ENCODE measurements at regions not wholly inside any gene's neighbourhood (a gene's known extent, or its start where the extent isn't known, plus 50 kb on each side); places are given as distances from the start of the nearest gene placed in this dataset.
A peak's percentile ranks its signal among the peaks of the same experiment; 100 is the strongest.

GRCh38 chr5:149429839-149430721, 51.0 kb upstream of the IL17B start (continued):
- TF ChIP-seq, protein P1, sequence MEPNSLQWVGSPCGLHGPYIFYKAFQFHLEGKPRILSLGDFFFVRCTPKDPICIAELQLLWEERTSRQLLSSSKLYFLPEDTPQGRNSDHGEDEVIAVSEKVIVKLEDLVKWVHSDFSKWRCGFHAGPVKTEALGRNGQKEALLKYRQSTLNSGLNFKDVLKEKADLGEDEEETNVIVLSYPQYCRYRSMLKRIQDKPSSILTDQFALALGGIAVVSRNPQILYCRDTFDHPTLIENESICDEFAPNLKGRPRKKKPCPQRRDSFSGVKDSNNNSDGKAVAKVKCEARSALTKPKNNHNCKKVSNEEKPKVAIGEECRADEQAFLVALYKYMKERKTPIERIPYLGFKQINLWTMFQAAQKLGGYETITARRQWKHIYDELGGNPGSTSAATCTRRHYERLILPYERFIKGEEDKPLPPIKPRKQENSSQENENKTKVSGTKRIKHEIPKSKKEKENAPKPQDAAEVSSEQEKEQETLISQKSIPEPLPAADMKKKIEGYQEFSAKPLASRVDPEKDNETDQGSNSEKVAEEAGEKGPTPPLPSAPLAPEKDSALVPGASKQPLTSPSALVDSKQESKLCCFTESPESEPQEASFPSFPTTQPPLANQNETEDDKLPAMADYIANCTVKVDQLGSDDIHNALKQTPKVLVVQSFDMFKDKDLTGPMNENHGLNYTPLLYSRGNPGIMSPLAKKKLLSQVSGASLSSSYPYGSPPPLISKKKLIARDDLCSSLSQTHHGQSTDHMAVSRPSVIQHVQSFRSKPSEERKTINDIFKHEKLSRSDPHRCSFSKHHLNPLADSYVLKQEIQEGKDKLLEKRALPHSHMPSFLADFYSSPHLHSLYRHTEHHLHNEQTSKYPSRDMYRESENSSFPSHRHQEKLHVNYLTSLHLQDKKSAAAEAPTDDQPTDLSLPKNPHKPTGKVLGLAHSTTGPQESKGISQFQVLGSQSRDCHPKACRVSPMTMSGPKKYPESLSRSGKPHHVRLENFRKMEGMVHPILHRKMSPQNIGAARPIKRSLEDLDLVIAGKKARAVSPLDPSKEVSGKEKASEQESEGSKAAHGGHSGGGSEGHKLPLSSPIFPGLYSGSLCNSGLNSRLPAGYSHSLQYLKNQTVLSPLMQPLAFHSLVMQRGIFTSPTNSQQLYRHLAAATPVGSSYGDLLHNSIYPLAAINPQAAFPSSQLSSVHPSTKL (CRISPR knock-in tag; IDR thresholded peaks at IDR 0.05), result peak; percentile 34; the same call in 1 of the 2 replicates
- TF ChIP-seq, protein P2, sequence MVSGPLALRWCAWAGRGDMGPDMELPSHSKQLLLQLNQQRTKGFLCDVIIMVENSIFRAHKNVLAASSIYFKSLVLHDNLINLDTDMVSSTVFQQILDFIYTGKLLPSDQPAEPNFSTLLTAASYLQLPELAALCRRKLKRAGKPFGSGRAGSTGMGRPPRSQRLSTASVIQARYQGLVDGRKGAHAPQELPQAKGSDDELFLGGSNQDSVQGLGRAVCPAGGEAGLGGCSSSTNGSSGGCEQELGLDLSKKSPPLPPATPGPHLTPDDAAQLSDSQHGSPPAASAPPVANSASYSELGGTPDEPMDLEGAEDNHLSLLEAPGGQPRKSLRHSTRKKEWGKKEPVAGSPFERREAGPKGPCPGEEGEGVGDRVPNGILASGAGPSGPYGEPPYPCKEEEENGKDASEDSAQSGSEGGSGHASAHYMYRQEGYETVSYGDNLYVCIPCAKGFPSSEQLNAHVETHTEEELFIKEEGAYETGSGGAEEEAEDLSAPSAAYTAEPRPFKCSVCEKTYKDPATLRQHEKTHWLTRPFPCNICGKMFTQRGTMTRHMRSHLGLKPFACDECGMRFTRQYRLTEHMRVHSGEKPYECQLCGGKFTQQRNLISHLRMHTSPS (CRISPR knock-in tag; IDR thresholded peaks at IDR 0.05; ENCODE audit: low read depth), result peak; percentile 34; the same call in 1 of the 2 replicates
- peak; percentile 68 for TF ChIP-seq NR2C2 (CRISPR knock-in tag; IDR thresholded peaks at IDR 0.05; ENCODE audit: borderline replicate concordance)
- TF ChIP-seq CCAR2 (optimal IDR thresholded peaks at IDR 0.05; ENCODE audit: low read depth, low read length), result peak; percentile 33
- no peak for TF ChIP-seq ONECUT2 (CRISPR knock-in tag; IDR thresholded peaks at IDR 0.05)
- TF ChIP-seq SP4 (CRISPR knock-in tag; IDR thresholded peaks at IDR 0.05), result peak; percentile 24; the same call in 1 of the 2 replicates
- TF ChIP-seq ZNF414 (CRISPR knock-in tag; IDR thresholded peaks at IDR 0.05), result peak; percentile 52; the same call in 1 of the 2 replicates
- TF ChIP-seq ZNF121 (CRISPR knock-in tag; IDR thresholded peaks at IDR 0.05), result no peak
- TF ChIP-seq, protein P3, sequence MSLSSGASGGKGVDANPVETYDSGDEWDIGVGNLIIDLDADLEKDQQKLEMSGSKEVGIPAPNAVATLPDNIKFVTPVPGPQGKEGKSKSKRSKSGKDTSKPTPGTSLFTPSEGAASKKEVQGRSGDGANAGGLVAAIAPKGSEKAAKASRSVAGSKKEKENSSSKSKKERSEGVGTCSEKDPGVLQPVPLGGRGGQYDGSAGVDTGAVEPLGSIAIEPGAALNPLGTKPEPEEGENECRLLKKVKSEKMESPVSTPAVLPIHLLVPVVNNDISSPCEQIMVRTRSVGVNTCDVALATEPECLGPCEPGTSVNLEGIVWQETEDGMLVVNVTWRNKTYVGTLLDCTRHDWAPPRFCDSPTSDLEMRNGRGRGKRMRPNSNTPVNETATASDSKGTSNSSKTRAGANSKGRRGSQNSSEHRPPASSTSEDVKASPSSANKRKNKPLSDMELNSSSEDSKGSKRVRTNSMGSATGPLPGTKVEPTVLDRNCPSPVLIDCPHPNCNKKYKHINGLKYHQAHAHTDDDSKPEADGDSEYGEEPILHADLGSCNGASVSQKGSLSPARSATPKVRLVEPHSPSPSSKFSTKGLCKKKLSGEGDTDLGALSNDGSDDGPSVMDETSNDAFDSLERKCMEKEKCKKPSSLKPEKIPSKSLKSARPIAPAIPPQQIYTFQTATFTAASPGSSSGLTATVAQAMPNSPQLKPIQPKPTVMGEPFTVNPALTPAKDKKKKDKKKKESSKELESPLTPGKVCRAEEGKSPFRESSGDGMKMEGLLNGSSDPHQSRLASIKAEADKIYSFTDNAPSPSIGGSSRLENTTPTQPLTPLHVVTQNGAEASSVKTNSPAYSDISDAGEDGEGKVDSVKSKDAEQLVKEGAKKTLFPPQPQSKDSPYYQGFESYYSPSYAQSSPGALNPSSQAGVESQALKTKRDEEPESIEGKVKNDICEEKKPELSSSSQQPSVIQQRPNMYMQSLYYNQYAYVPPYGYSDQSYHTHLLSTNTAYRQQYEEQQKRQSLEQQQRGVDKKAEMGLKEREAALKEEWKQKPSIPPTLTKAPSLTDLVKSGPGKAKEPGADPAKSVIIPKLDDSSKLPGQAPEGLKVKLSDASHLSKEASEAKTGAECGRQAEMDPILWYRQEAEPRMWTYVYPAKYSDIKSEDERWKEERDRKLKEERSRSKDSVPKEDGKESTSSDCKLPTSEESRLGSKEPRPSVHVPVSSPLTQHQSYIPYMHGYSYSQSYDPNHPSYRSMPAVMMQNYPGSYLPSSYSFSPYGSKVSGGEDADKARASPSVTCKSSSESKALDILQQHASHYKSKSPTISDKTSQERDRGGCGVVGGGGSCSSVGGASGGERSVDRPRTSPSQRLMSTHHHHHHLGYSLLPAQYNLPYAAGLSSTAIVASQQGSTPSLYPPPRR (CRISPR knock-in tag; IDR thresholded peaks at IDR 0.05; ENCODE audit: borderline replicate concordance), result peak; percentile 63; the same call in 1 of the 2 replicates
- TF ChIP-seq FOXJ3 (CRISPR knock-in tag; IDR thresholded peaks at IDR 0.05; ENCODE audit: borderline replicate concordance), result 0 out of 2 replicates have a peak, but pooled peaks have one; percentile 9
- TF ChIP-seq ZNF503 (CRISPR knock-in tag; IDR thresholded peaks at IDR 0.05), result no peak
- TF ChIP-seq NR2F1 (CRISPR knock-in tag; IDR thresholded peaks at IDR 0.05), result peak in 1 of 2 experiments; percentile 15; a peak in 1 of 4 replicates
